PC-9 (cell line): ENCODE measurements at regions not wholly inside any gene's neighbourhood (a gene's known extent, or its start where the extent isn't known, plus 50 kb on each side); places are given as distances from the start of the nearest gene placed in this dataset.

Source experiments
- BruUV-seq: library from RNA; stranded (reverse); fragments of 400-500 nt; replicated peaks from 2 replicates; lab custom pipeline; 2021; lab: Mats Ljungman, UMichigan
- CTCF ChIA-PET: fragments of 300-600 bp; sonication (Branson Sonifier 250); formaldehyde crosslinking; loops from one replicate; lab custom pipeline; 2022; ENCODE audit warnings: antibody characterized with exemption; lab: Charles Lee
- POLR2A ChIA-PET: fragments of 300-600 bp; sonication (Branson Sonifier 250); formaldehyde crosslinking; loops from one replicate; lab custom pipeline; 2022; ENCODE audit warnings: antibody characterized with exemption; ENCODE audit not compliant: unreplicated experiment; lab: Charles Lee
- DNase-seq, 2 experiments: peaks; one replicate each; pipeline versions ENCODE4 v3.0.0 to v3.0.0-alpha.2; 2015 to 2022; ENCODE audit warnings: mixed read lengths in 1 of 2
- H2AFZ ChIP-seq: fragments of 200-600 bp; sonication (generic); 2 replicates; pipeline ENCODE4 v1.8.1; 2017; ENCODE audit warnings: antibody characterized with exemption
- H3F3A ChIP-seq: fragments of 200-600 bp; sonication (generic); 2 replicates; pipeline ENCODE4 v1.8.1; 2017; ENCODE audit warnings: antibody characterized with exemption, mild to moderate bottlenecking, low read depth; ENCODE audit not compliant: insufficient read depth
- H3K27ac ChIP-seq: fragments of 200-600 bp; sonication (generic); 2 replicates; pipeline ENCODE4 v1.6.1; 2016; ENCODE audit warnings: mixed run types
- H3K27me3 ChIP-seq: fragments of 200-600 bp; sonication (generic); 2 replicates; pipeline ENCODE4 v1.6.1; 2016; ENCODE audit warnings: low read depth, mixed run types; ENCODE audit not compliant: insufficient read depth
- H3K36me3 ChIP-seq: fragments of 200-600 bp; sonication (generic); 2 replicates; pipeline ENCODE4 v1.6.1; 2016; ENCODE audit warnings: low read depth, mixed run types
- H3K4me1 ChIP-seq: fragments of 200-600 bp; sonication (generic); replicated peaks from 2 replicates; pipeline ENCODE4 v1.6.1; 2016; ENCODE audit warnings: mixed run types; ENCODE audit not compliant: insufficient read depth
- H3K4me2 ChIP-seq: fragments of 200-600 bp; sonication (generic); 2 replicates; pipeline ENCODE4 v1.6.1; 2017; ENCODE audit warnings: mixed run types
- H3K4me3 ChIP-seq: fragments of 200-600 bp; sonication (generic); 2 replicates; pipeline ENCODE4 v1.6.1; 2016; ENCODE audit warnings: mixed run types
- H3K79me2 ChIP-seq: fragments of 200-600 bp; sonication (generic); 2 replicates; pipeline ENCODE4 v1.6.1; 2017; ENCODE audit warnings: low read depth, mixed run types
- H3K9me2 ChIP-seq: fragments of 200-600 bp; sonication (generic); 2 replicates; pipeline ENCODE4 v1.8.1; 2017; ENCODE audit warnings: mild to moderate bottlenecking; ENCODE audit not compliant: insufficient read depth
- H3K9me3 ChIP-seq: fragments of 200-600 bp; sonication (generic); 2 replicates; pipeline ENCODE4 v1.8.1; 2016; ENCODE audit warnings: low read depth; ENCODE audit not compliant: insufficient read depth
- H4K20me1 ChIP-seq: fragments of 200-600 bp; sonication (generic); 2 replicates; pipeline ENCODE4 v1.8.1; 2017; ENCODE audit not compliant: insufficient read depth
- CTCF ChIP-seq: fragments of 200-600 bp; sonication (generic); conservative IDR thresholded peaks from 2 replicates; pipeline ENCODE4 v1.6.1; 2017; ENCODE audit warnings: mixed run types, antibody characterized with exemption, mild to moderate bottlenecking, moderate library complexity
- EZH2 ChIP-seq: fragments of 200-600 bp; sonication (generic); IDR thresholded peaks from 2 replicates; pipeline ENCODE4 v1.8.0; 2017; ENCODE audit warnings: antibody characterized with exemption, low read depth
- intact Hi-C: fragments of 100-400 bp; cut with micrococcal nuclease; formaldehyde crosslinking; loops from one replicate; pipeline ENCODE4 v1.10.0; 2022; ENCODE audit not compliant: unreplicated experiment

- no peak overlapping the region for H3K4me3 ChIP-seq
- TF ChIP-seq EZH2, result no peak
- BruUV-seq, result no TSS peak
- no peaks in the 10 kb centered on the region for H3K9me3 ChIP-seq
- no peak overlapping the region for H2AFZ ChIP-seq
- DNase-seq, result no peak
- H3K27ac ChIP-seq, result no peak overlapping the region
- no peaks in the 10 kb centered on the region for H3F3A ChIP-seq
- H3K79me2 ChIP-seq, result no peaks in the 10 kb centered on the region
- ChIA-PET POLR2A (interaction anchor here (0.6 kb wide), 1 partner anchor 50 kb away, joined by 3 read pairs; no protein-coding TSS in a partner anchor), CTCF (no interaction called here)
- no peaks in the 10 kb centered on the region for H3K27me3 ChIP-seq
- intact Hi-C loops, result no loop called here
- H3K4me2 ChIP-seq, result no peak overlapping the region
- H3K4me1 ChIP-seq, result no peaks in the 10 kb centered on the region
- H4K20me1 ChIP-seq, result no peaks in the 10 kb centered on the region
- H3K36me3 ChIP-seq, result no peaks in the 10 kb centered on the region
- H3K9me2 ChIP-seq, result no peaks in the 10 kb centered on the region
Measured at GRCh38 chr1:221522529-221522940, 219.4 kb downstream of the DUSP10 start.

- CTCF ChIA-PET, result no interaction called here
- no peak overlapping the region for H3K4me3 ChIP-seq
- DNase-seq, result no peak
- BruUV-seq, result no TSS peak
- no peak overlapping the region for H2AFZ ChIP-seq
- TF ChIP-seq EZH2, result no peak
- TF ChIP-seq CTCF, result no peak
- no peak overlapping the region for H3K27ac ChIP-seq
- no peaks in the 10 kb centered on the region for H3K79me2 ChIP-seq
- no peak overlapping the region for H3K4me2 ChIP-seq
- intact Hi-C loops, result no loop called here
- no peaks in the 10 kb centered on the region for H3K9me3 ChIP-seq
- H3K9me2 ChIP-seq, result no peaks in the 10 kb centered on the region
- no peaks in the 10 kb centered on the region for H3K4me1 ChIP-seq
- H3F3A ChIP-seq, result no peaks in the 10 kb centered on the region
- H4K20me1 ChIP-seq, result no peaks in the 10 kb centered on the region
- H3K36me3 ChIP-seq, result no peaks in the 10 kb centered on the region
- H3K27me3 ChIP-seq, result no peaks in the 10 kb centered on the region
- POLR2A ChIA-PET, result no interaction called here
Measured at GRCh38 chr1:221525749-221526148, 216.1 kb downstream of the DUSP10 start.

- intact Hi-C loops, result no loop called here
- CTCF ChIA-PET, result interaction anchor here (0.6 kb wide), 1 partner anchor 620 kb away, joined by 3 read pairs; no protein-coding TSS in a partner anchor
Measured at GRCh38 chr1:221527302-221527701, 214.6 kb downstream of the DUSP10 start.

More at GRCh38 chr1:221527302-221527701, 214.6 kb downstream of the DUSP10 start:
- H3K79me2 ChIP-seq, result no peaks in the 10 kb centered on the region
- no peaks in the 10 kb centered on the region for H3F3A ChIP-seq
- POLR2A ChIA-PET, result no interaction called here
- TF ChIP-seq CTCF, result no peak
- no peak for TF ChIP-seq EZH2
- H2AFZ ChIP-seq, result no peak overlapping the region
- no peaks in the 10 kb centered on the region for H3K36me3 ChIP-seq
- no peaks in the 10 kb centered on the region for H3K9me3 ChIP-seq
- no peak overlapping the region for H3K4me3 ChIP-seq
- no peaks in the 10 kb centered on the region for H3K9me2 ChIP-seq
- no peaks in the 10 kb centered on the region for H3K27me3 ChIP-seq
- H3K27ac ChIP-seq, result no peak overlapping the region
- no peaks in the 10 kb centered on the region for H4K20me1 ChIP-seq
- no peak overlapping the region for H3K4me2 ChIP-seq
- H3K4me1 ChIP-seq, result no peaks in the 10 kb centered on the region
- DNase-seq, result no peak
- BruUV-seq, result no TSS peak
